T-helper 17 cell (primary cell): ENCODE measurements at regions not wholly inside any gene's neighbourhood (a gene's known extent, or its start where the extent isn't known, plus 50 kb on each side); places are given as distances from the start of the nearest gene placed in this dataset.

Experiments used
- ATAC-seq: fragments of 150-1000 bp; cut with Tn5 transposase; 2 replicates; pipeline ENCODE4 v1.10.0; 2021; ENCODE audit warnings: mild to moderate bottlenecking, moderate library complexity
- DNase-seq, 3 donors: peaks; one replicate each; pipeline versions ENCODE4 v3.0.0 to v3.0.0-alpha.2; 2020 to 2021
- H3K9me3 ChIP-seq: one replicate; pipeline ENCODE4 v1.7.0; 2013; ENCODE audit warnings: low read length, mild to moderate bottlenecking; ENCODE audit not compliant: control insufficient read depth, poor library complexity, severe bottlenecking
- H3K27ac Mint-ChIP-seq: one replicate; pipeline ENCODE4 v1.8.0; 2022; ENCODE audit warnings: mild to moderate bottlenecking, moderate library complexity, mixed read lengths
- H3K27me3 Mint-ChIP-seq: one replicate; pipeline ENCODE4 v1.8.0; 2022; ENCODE audit warnings: mixed read lengths
- H3K36me3 Mint-ChIP-seq: one replicate; pipeline ENCODE4 v1.8.0; 2022; ENCODE audit warnings: low read depth, mixed read lengths
- H3K4me1 Mint-ChIP-seq: one replicate; pipeline ENCODE4 v1.8.0; 2022; ENCODE audit warnings: mild to moderate bottlenecking, mixed read lengths
- H3K4me3 Mint-ChIP-seq: one replicate; pipeline ENCODE4 v1.8.0; 2022; ENCODE audit warnings: mild to moderate bottlenecking, moderate library complexity, mixed read lengths

GRCh38 chr18:73711256-73711655, 436.4 kb downstream of the FBXO15 start:
- H3K27me3 Mint-ChIP-seq, result no peaks in the 10 kb centered on the region
- ATAC-seq (no peak), DNase-seq (no peak)
- H3K4me1 Mint-ChIP-seq, result no peaks in the 10 kb centered on the region
- no peak overlapping the region for H3K4me3 Mint-ChIP-seq
- no peaks in the 10 kb centered on the region for H3K9me3 ChIP-seq
- no peak overlapping the region for H3K27ac Mint-ChIP-seq
- H3K36me3 Mint-ChIP-seq, result no peaks in the 10 kb centered on the region

GRCh38 chr18:73708591-73708990, 439.0 kb downstream of the FBXO15 start:
- no peaks in the 10 kb centered on the region for H3K9me3 ChIP-seq
- ATAC-seq (no peak), DNase-seq (no peak)
- Mint-ChIP-seq H3K36me3 (no peaks in the 10 kb centered on the region), H3K27ac (no peak overlapping the region), H3K27me3 (no peaks in the 10 kb centered on the region), H3K4me3 (no peak overlapping the region), H3K4me1 (no peaks in the 10 kb centered on the region)

DNA sequence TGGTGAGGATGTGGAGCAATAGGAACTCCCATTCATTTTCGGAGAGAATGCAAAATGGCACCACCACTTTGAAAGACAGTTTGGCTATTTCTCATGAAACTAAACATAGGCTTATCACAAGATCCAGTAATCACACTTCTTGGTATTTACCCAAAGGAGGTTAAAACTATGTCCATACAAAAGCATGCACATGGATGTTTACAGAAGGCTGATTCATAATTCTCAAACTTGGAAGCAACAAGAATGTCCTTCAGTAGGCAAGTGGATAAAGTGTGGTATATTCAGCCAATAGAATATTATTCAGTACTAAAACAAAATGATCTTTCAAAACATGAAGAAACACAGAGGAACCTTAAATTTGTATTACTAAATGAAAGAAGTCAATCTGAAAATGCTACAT, 440.6 kb downstream of the FBXO15 start:
- H3K9me3 ChIP-seq, result no peaks in the 10 kb centered on the region
- Mint-ChIP-seq H3K27me3 (no peaks in the 10 kb centered on the region), H3K4me1 (no peaks in the 10 kb centered on the region), H3K36me3 (no peaks in the 10 kb centered on the region), H3K27ac (no peak overlapping the region), H3K4me3 (no peak overlapping the region)
- DNase-seq (no peak), ATAC-seq (no peak)

DNA sequence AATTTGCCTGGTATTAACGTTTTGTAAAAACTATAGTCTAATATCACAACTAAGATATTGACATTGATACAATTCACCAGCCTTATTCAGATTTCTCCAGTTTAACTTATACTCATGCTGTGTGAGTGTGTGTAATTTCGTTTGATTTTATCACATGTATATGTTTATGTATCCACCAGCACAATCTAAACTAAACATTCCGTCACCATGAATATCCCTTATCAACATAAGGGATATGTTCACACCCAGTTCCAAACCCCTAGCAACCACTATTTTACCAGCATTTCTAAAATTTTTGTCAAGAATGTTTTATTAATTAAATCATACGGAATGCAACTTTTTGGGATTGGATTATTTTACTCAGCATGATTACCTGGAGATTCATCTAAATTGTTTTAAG, 450.3 kb downstream of the FBXO15 start:
- DNase-seq (no peak), ATAC-seq (no peak)
- Mint-ChIP-seq H3K4me1 (no peaks in the 10 kb centered on the region), H3K4me3 (no peak overlapping the region), H3K27me3 (no peaks in the 10 kb centered on the region), H3K36me3 (no peaks in the 10 kb centered on the region), H3K27ac (no peak overlapping the region)
- H3K9me3 ChIP-seq, result no peaks in the 10 kb centered on the region

GRCh38 chr18:73696698-73697097, 450.9 kb downstream of the FBXO15 start:
- H3K4me3 Mint-ChIP-seq, result no peak overlapping the region
- no peaks in the 10 kb centered on the region for H3K36me3 Mint-ChIP-seq
- H3K4me1 Mint-ChIP-seq, result no peaks in the 10 kb centered on the region
- no peaks in the 10 kb centered on the region for H3K9me3 ChIP-seq
- ATAC-seq, result no peak
- H3K27me3 Mint-ChIP-seq, result no peaks in the 10 kb centered on the region
- DNase-seq, result no peak
- no peak overlapping the region for H3K27ac Mint-ChIP-seq

DNA sequence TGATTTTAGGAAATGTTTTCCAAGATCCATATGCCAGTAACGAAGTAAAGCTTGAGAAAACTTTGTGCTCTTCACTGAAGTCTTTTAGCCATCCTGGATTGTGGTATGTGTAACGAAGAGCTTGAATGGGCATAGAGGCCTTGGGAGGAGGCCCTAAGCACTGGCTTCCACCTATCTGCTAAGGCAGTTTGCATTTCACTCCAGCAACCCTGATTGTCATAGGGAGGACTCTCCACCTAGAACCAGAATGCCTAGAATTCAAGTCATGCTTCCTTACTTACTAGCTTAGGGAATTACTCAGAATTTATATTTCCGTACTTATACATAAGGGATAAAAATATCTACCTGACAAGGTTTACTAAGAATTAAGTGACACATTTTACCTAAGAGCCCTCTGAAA, 451.5 kb downstream of the FBXO15 start:
- Mint-ChIP-seq H3K27me3 (no peaks in the 10 kb centered on the region), H3K36me3 (no peaks in the 10 kb centered on the region), H3K4me1 (no peaks in the 10 kb centered on the region), H3K27ac (no peak overlapping the region), H3K4me3 (no peak overlapping the region)
- DNase-seq (no peak), ATAC-seq (no peak)
- H3K9me3 ChIP-seq, result no peaks in the 10 kb centered on the region

- ATAC-seq, result no peak
- no peak overlapping the region for H3K27ac Mint-ChIP-seq
Measured at GRCh38 chr18:73693091-73693490, 454.5 kb downstream of the FBXO15 start.

DNA sequence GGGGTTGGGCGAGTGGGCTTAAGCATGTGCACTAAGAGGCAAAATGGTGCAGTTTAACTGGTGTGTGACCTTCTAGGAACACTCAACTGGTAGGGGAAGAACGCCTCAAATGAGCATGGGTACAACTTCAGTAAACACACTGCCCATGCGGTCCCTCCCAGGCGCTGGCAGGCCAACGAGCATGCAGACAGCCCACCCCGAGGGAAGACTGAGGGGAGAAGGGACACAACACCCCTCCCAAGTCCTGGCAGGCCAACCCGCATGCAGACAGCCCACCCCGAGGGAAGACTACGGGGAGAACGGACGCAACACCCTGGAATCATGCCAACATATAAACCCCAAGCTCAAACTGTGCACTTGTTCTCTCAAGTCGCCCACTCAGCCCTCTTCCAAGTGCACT, 456.0 kb downstream of the FBXO15 start:
- no peak for ATAC-seq

More at GRCh38 chr18:73693091-73693490, 454.5 kb downstream of the FBXO15 start:
- H3K4me1 Mint-ChIP-seq, result no peaks in the 10 kb centered on the region
- no peak overlapping the region for H3K4me3 Mint-ChIP-seq
- no peaks in the 10 kb centered on the region for H3K9me3 ChIP-seq
- no peak for DNase-seq
- no peaks in the 10 kb centered on the region for H3K27me3 Mint-ChIP-seq
- H3K36me3 Mint-ChIP-seq, result no peaks in the 10 kb centered on the region

GRCh38 chr18:73691118-73691517, 456.5 kb downstream of the FBXO15 start:
- DNase-seq (no peak), ATAC-seq (no peak)
- H3K27me3 Mint-ChIP-seq, result no peaks in the 10 kb centered on the region
- no peak overlapping the region for H3K4me3 Mint-ChIP-seq
- H3K4me1 Mint-ChIP-seq, result no peaks in the 10 kb centered on the region
- H3K27ac Mint-ChIP-seq, result no peak overlapping the region
- H3K36me3 Mint-ChIP-seq, result no peaks in the 10 kb centered on the region
- no peaks in the 10 kb centered on the region for H3K9me3 ChIP-seq

More for the DNA sequence above, 456.0 kb downstream of the FBXO15 start:
- H3K4me3 Mint-ChIP-seq, result no peak overlapping the region
- H3K27ac Mint-ChIP-seq, result no peak overlapping the region
- H3K4me1 Mint-ChIP-seq, result no peaks in the 10 kb centered on the region
- no peaks in the 10 kb centered on the region for H3K36me3 Mint-ChIP-seq
- H3K27me3 Mint-ChIP-seq, result no peaks in the 10 kb centered on the region
- no peak for DNase-seq
- no peaks in the 10 kb centered on the region for H3K9me3 ChIP-seq

DNA sequence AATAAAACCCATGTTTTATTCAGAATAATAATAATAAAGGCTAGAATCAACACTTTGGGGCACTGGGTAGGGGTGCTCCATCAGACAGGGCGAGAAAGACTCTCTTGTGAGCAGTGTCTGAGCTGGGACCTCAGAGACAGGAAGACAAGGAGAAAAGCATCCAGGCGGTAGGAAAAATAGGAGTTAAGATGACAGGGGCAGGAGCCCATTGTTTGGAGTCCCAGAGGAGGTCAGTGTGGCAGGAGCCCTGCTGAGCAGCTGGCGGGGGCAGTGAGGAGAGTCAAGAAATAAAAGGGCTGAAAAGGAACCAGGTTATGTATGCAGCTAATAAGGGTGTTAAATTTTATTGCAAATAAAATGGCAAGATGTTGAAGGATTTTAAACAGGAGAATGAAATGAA, 457.4 kb downstream of the FBXO15 start:
- DNase-seq (no peak), ATAC-seq (no peak)
- no peaks in the 10 kb centered on the region for H3K9me3 ChIP-seq
- no peaks in the 10 kb centered on the region for H3K4me1 Mint-ChIP-seq
- no peaks in the 10 kb centered on the region for H3K27me3 Mint-ChIP-seq
- H3K4me3 Mint-ChIP-seq, result no peak overlapping the region
- H3K27ac Mint-ChIP-seq, result no peak overlapping the region
- H3K36me3 Mint-ChIP-seq, result no peaks in the 10 kb centered on the region

DNA sequence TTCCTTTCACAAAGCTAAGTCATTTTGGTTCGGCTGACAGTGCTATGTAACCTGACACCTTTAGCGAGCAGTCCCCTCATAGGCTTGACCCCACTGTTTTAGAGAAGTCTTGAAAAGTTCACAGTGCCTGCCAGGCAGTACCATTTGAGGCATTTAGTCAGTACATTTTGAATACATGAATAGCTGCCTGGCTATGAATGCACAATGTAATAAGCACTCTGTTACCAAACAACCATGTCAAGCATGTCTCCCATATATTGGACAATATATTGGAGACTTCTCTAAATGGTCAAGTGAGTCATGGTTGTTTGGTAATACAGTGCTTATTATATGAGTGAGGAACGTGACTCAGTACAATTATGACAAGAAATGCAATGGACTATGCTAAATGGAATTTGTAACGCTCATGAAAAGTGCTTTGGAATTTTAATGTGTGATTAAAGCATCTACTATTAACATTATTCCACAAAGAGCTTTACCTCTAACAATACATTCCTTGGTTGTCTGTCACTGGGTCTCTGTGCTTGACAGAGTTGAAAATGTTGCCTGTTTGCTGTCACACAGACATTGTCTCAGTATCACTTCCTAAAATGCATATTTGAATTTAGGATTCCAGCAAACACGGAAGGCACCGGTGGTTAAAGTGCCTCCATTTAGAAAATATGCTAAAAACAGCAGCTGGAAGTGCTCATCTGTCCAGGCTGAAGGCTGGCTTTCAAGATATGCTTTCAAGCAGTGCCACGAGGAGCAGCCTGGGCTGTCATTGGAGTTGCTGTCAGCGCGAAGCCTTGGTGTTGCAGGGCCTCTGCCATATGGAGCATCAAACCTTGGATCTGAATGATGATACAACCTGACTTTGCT, 458.6 kb downstream of the FBXO15 start:
- Mint-ChIP-seq H3K27me3 (no peaks in the 10 kb centered on the region), H3K4me1 (no peaks in the 10 kb centered on the region), H3K4me3 (no peak overlapping the region), H3K27ac (no peak overlapping the region), H3K36me3 (no peaks in the 10 kb centered on the region)
- ATAC-seq, result no peak
- H3K9me3 ChIP-seq, result no peaks in the 10 kb centered on the region
- DNase-seq, result no peak

DNA sequence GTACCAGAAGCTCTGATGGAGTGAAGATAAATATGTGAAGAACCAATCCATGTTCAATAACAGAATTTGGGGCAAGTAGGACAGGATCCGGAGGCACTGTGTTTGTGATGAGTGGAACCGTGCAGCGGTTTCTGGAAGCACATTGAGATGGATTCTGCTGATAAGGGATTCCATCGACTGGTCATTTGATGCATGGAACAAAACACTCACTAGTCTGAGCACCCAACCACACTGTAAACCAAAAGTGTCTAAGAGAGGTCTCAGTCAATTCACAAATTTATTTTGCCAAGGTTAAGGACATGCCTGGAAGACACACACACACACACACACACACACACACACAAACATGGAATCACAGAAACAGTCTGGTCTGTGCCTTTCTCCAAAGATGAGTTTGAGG, 459.5 kb downstream of the FBXO15 start:
- ATAC-seq, result no peak
- Mint-ChIP-seq H3K4me3 (no peak overlapping the region), H3K27me3 (no peaks in the 10 kb centered on the region), H3K4me1 (no peaks in the 10 kb centered on the region), H3K27ac (no peak overlapping the region), H3K36me3 (no peaks in the 10 kb centered on the region)
- no peaks in the 10 kb centered on the region for H3K9me3 ChIP-seq
- DNase-seq, result no peak

DNA sequence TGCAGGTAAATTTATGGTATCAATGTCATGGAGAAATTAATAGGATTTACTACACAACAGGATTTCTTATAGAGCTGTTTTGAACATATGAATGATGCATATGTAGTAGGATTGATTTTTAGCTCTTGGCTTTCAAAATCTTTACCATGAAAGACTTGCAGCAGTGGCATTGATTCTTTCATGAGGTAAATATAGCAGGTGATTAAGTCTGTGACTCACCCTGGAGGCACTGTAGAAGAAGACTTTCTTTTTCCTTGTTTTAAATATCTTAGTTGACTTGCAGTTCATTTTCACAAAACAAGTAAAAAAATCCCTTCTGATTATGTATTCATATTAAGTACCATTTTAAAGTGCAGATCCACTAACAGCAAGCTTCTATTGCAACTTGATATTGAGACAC, 463.0 kb downstream of the FBXO15 start:
- Mint-ChIP-seq H3K36me3 (no peaks in the 10 kb centered on the region), H3K27me3 (no peaks in the 10 kb centered on the region), H3K4me3 (no peak overlapping the region), H3K27ac (no peak overlapping the region), H3K4me1 (no peaks in the 10 kb centered on the region)
- H3K9me3 ChIP-seq, result no peaks in the 10 kb centered on the region
- ATAC-seq (no peak), DNase-seq (no peak)
